Esophagus squamous epithelium (tissue), 4 donors: ENCODE measurements at regions not wholly inside any gene's neighbourhood (a gene's known extent, or its start where the extent isn't known, plus 50 kb on each side); places are given as distances from the start of the nearest gene placed in this dataset.

Source experiments
- CTCF ChIP-seq, 6 experiments: fragments of 450-650 bp in 4 of 6; fragments of 200-600 bp in 2 of 6; sonication (generic) in 2 of 6; IDR thresholded peaks; one replicate each; pipeline ENCODE4 v1.5.1; 2016 to 2019; ENCODE audit warnings: antibody characterized with exemption in 6 of 6, mild to moderate bottlenecking in 4 of 6, moderate library complexity in 4 of 6
- POLR2A ChIP-seq, 4 donors: fragments of 450-650 bp; IDR thresholded peaks; one replicate each; pipeline ENCODE4 v1.6.1; 2017; ENCODE audit warnings: antibody characterized with exemption in 4 of 4, mild to moderate bottlenecking in 4 of 4, moderate library complexity in 3 of 4

GRCh38 chr21:15324542-15324941 is 259.7 kb upstream of the NRIP1 start:
- TF ChIP-seq CTCF (IDR thresholded peaks at IDR 0.05) (no peak), POLR2A (IDR thresholded peaks at IDR 0.05) (no peak)
